ENCODE measurements at regions not wholly inside any gene's neighbourhood (a gene's known extent, or its start where the extent isn't known, plus 50 kb on each side); places are given as distances from the start of the nearest gene placed in this dataset.

DNA sequence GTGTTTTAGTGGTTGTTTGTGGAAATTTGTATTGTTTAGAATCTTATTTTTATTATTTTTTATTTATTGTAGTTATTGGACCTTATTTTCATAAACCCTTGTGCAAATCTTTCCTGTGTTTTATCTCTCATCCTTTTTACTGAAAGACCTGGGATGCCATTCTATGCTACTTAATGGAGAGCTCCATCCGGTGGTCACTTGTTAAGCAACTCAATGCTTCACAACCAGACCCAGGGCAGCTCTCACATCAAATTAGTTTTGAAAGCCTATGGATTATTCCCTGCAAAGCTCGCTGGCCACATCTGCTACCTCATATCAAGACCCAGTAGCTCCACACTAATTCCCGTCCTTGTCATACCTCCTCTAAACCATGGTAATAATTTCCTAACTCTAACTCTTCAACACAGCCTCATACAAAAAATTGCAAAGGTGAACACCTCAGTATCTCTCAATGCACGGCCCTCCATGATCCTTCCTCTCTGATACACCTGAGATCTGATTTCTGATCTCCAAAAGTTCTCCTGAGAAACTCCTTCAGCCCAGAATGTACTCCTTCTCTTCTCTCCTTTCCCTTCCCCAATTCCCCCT, 296.6 kb upstream of the MANEA start:
- Histone ChIP-seq H3K9me3 (ENCODE audit: low read depth) (no peaks in the 10 kb centered on the region), H2AFZ (replicated peaks) (peak overlapping the region; percentile 57), H3K27ac (no peak overlapping the region), H3K79me2 (ENCODE audit: low read depth) (no peaks in the 10 kb centered on the region), H3K4me2 (no peak overlapping the region), H3K27me3 (no peaks in the 10 kb centered on the region), H3K9ac (no peak overlapping the region), H3K4me3 (no peak overlapping the region), H3K36me3 (no peaks in the 10 kb centered on the region), H3K4me1 (peaks cover 9% of the 10 kb centered on the region), H3F3A (ENCODE audit: low read depth) (no peaks in the 10 kb centered on the region), H4K20me1 (ENCODE audit: low read depth) (no peaks in the 10 kb centered on the region)
- TF ChIP-seq EZH2phosphoT487 (IDR thresholded peaks at IDR 0.05) (no peak), EZH2 (IDR thresholded peaks at IDR 0.05) (no peak), CTCF (IDR thresholded peaks at IDR 0.05) (peak; percentile 66)
- no peaks in the 10 kb centered on the region for H3K36me3 Mint-ChIP-seq
- no peak overlapping the region for H3K27ac Mint-ChIP-seq
- DNase-seq (ENCODE audit: low spot score): peak; percentile 79
- H3K4me1 Mint-ChIP-seq: no peaks in the 10 kb centered on the region
- no peaks in the 10 kb centered on the region for H3K27me3 Mint-ChIP-seq (ENCODE audit: insufficient read depth, low read depth)
- no peaks in the 10 kb centered on the region for H3K9me3 Mint-ChIP-seq
- H3K4me3 Mint-ChIP-seq: no peak overlapping the region

- Mint-ChIP-seq H3K27me3 (ENCODE audit: insufficient read depth, low read depth) (no peaks in the 10 kb centered on the region), H3K36me3 (no peaks in the 10 kb centered on the region), H3K4me1 (no peaks in the 10 kb centered on the region), H3K9me3 (no peaks in the 10 kb centered on the region), H3K4me3 (no peak overlapping the region), H3K27ac (no peak overlapping the region)
- TF ChIP-seq EZH2 (IDR thresholded peaks at IDR 0.05) (no peak), CTCF (IDR thresholded peaks at IDR 0.05) (no peak)
- no peak overlapping the region for H2AFZ ChIP-seq (replicated peaks)
- H4K20me1 ChIP-seq (ENCODE audit: low read depth): no peaks in the 10 kb centered on the region
- H3F3A ChIP-seq (ENCODE audit: low read depth): no peaks in the 10 kb centered on the region
- no peaks in the 10 kb centered on the region for H3K79me2 ChIP-seq (ENCODE audit: low read depth)
- no peak overlapping the region for H3K4me3 ChIP-seq
- H3K36me3 ChIP-seq: no peaks in the 10 kb centered on the region
- H3K4me1 ChIP-seq: peaks cover 10% of the 10 kb centered on the region
- H3K9ac ChIP-seq: no peak overlapping the region
- no peak overlapping the region for H3K4me2 ChIP-seq
- no peaks in the 10 kb centered on the region for H3K9me3 ChIP-seq (ENCODE audit: low read depth)
- DNase-seq (ENCODE audit: low spot score): no peak
- H3K27ac ChIP-seq: no peak overlapping the region
- H3K27me3 ChIP-seq: no peaks in the 10 kb centered on the region
Observed at GRCh38 chr6:95285881-95286280, 291.5 kb upstream of the MANEA start.

GRCh38 chr6:95286874-95287273, 290.5 kb upstream of the MANEA start:
- Histone ChIP-seq H3K4me3 (no peak overlapping the region), H4K20me1 (ENCODE audit: low read depth) (no peaks in the 10 kb centered on the region), H3F3A (ENCODE audit: low read depth) (no peaks in the 10 kb centered on the region), H2AFZ (replicated peaks) (no peak overlapping the region), H3K9ac (no peak overlapping the region), H3K27me3 (no peaks in the 10 kb centered on the region), H3K36me3 (no peaks in the 10 kb centered on the region), H3K4me1 (peaks cover 10% of the 10 kb centered on the region), H3K79me2 (ENCODE audit: low read depth) (no peaks in the 10 kb centered on the region), H3K27ac (no peak overlapping the region), H3K9me3 (ENCODE audit: low read depth) (no peaks in the 10 kb centered on the region), H3K4me2 (no peak overlapping the region)
- Mint-ChIP-seq H3K36me3 (no peaks in the 10 kb centered on the region), H3K27ac (no peak overlapping the region), H3K4me3 (no peak overlapping the region), H3K4me1 (no peaks in the 10 kb centered on the region), H3K27me3 (ENCODE audit: insufficient read depth, low read depth) (no peaks in the 10 kb centered on the region), H3K9me3 (no peaks in the 10 kb centered on the region)
- TF ChIP-seq CTCF (IDR thresholded peaks at IDR 0.05): no peak
- no peak for DNase-seq (ENCODE audit: low spot score)

Measured in neural progenitor cell (in vitro differentiated cells).